ENCODE measurements at regions not wholly inside any gene's neighbourhood (a gene's known extent, or its start where the extent isn't known, plus 50 kb on each side); places are given as distances from the start of the nearest gene placed in this dataset.

GRCh38 chr7:49295146-49295545, 370.8 kb downstream of the CDC14C start:
- H3K36me3 ChIP-seq, result no peaks in the 10 kb centered on the region
- intact Hi-C loops (cut with DNase I), result no loop called here
- ATAC-seq (no peak), DNase-seq (no peak)
- no peaks in the 10 kb centered on the region for H3K27me3 ChIP-seq (ENCODE audit: low read depth)
- no peaks in the 10 kb centered on the region for H3K4me1 ChIP-seq
- H3K9me3 ChIP-seq, result peaks cover 3% of the 10 kb centered on the region
- no peak overlapping the region for H3K27ac ChIP-seq
- no peak overlapping the region for H3K4me3 ChIP-seq
- TF ChIP-seq CTCF (IDR thresholded peaks at IDR 0.05), result no peak

- no peak for TF ChIP-seq CTCF (IDR thresholded peaks at IDR 0.05)
- H3K27ac ChIP-seq, result no peak overlapping the region
- no peaks in the 10 kb centered on the region for H3K36me3 ChIP-seq
- H3K4me1 ChIP-seq, result no peaks in the 10 kb centered on the region
- ATAC-seq, result no peak
- no peak for DNase-seq
- H3K4me3 ChIP-seq, result no peak overlapping the region
- no peaks in the 10 kb centered on the region for H3K27me3 ChIP-seq (ENCODE audit: low read depth)
- intact Hi-C loops (cut with DNase I), result no loop called here
- H3K9me3 ChIP-seq, result peaks cover 3% of the 10 kb centered on the region
Measured at GRCh38 chr7:49297958-49298357, 373.6 kb downstream of the CDC14C start.

- H3K9me3 ChIP-seq, result no peaks in the 10 kb centered on the region
- no peaks in the 10 kb centered on the region for H3K27me3 ChIP-seq (ENCODE audit: low read depth)
- intact Hi-C loops (cut with DNase I), result no loop called here
- no peak for ATAC-seq
- no peak overlapping the region for H3K4me3 ChIP-seq
- TF ChIP-seq CTCF (IDR thresholded peaks at IDR 0.05), result no peak
- no peaks in the 10 kb centered on the region for H3K36me3 ChIP-seq
- DNase-seq, result no peak
- no peaks in the 10 kb centered on the region for H3K4me1 ChIP-seq
- no peak overlapping the region for H3K27ac ChIP-seq
Measured at GRCh38 chr7:49308787-49309186, 384.4 kb downstream of the CDC14C start.

GRCh38 chr7:49320083-49320482, 395.7 kb downstream of the CDC14C start:
- no peaks in the 10 kb centered on the region for H3K27me3 ChIP-seq (ENCODE audit: low read depth)

GRCh38 chr7:49321843-49322242, 397.5 kb downstream of the CDC14C start:
- H3K4me1 ChIP-seq, result no peaks in the 10 kb centered on the region
- intact Hi-C loops (cut with DNase I), result no loop called here
- H3K36me3 ChIP-seq, result no peaks in the 10 kb centered on the region
- H3K9me3 ChIP-seq, result no peaks in the 10 kb centered on the region
- no peak overlapping the region for H3K4me3 ChIP-seq
- no peak for TF ChIP-seq CTCF (IDR thresholded peaks at IDR 0.05)
- DNase-seq (no peak), ATAC-seq (no peak)
- H3K27me3 ChIP-seq (ENCODE audit: low read depth), result no peaks in the 10 kb centered on the region
- H3K27ac ChIP-seq, result no peak overlapping the region

More at GRCh38 chr7:49320083-49320482, 395.7 kb downstream of the CDC14C start:
- no peak overlapping the region for H3K4me3 ChIP-seq
- no peak for TF ChIP-seq CTCF (IDR thresholded peaks at IDR 0.05)
- intact Hi-C loops (cut with DNase I), result no loop called here
- ATAC-seq (no peak), DNase-seq (no peak)
- no peaks in the 10 kb centered on the region for H3K36me3 ChIP-seq
- no peak overlapping the region for H3K27ac ChIP-seq
- H3K9me3 ChIP-seq, result no peaks in the 10 kb centered on the region
- no peaks in the 10 kb centered on the region for H3K4me1 ChIP-seq

GRCh38 chr7:49322476-49322875, 398.1 kb downstream of the CDC14C start:
- no peak overlapping the region for H3K4me3 ChIP-seq
- no peaks in the 10 kb centered on the region for H3K9me3 ChIP-seq
- no peaks in the 10 kb centered on the region for H3K27me3 ChIP-seq (ENCODE audit: low read depth)
- H3K36me3 ChIP-seq, result no peaks in the 10 kb centered on the region
- intact Hi-C loops (cut with DNase I), result no loop called here
- ATAC-seq (no peak), DNase-seq (no peak)
- H3K27ac ChIP-seq, result no peak overlapping the region
- no peaks in the 10 kb centered on the region for H3K4me1 ChIP-seq
- no peak for TF ChIP-seq CTCF (IDR thresholded peaks at IDR 0.05)
